ENCODE measurements at regions not wholly inside any gene's neighbourhood (a gene's known extent, or its start where the extent isn't known, plus 50 kb on each side); places are given as distances from the start of the nearest gene placed in this dataset.

GRCh38 chr4:138953961-138954371, 61.6 kb upstream of the NOCT start:
- TF ChIP-seq CTCF (IDR thresholded peaks at IDR 0.05 in 8 of 11, conservative IDR thresholded peaks at IDR 0.05 in 3 of 11), result no peak
- no peak for TF ChIP-seq POLR2AphosphoS5 (IDR thresholded peaks at IDR 0.05)
- no peak for TF ChIP-seq POLR2A (IDR thresholded peaks at IDR 0.05)
